ENCODE measurements at regions not wholly inside any gene's neighbourhood (a gene's known extent, or its start where the extent isn't known, plus 50 kb on each side); places are given as distances from the start of the nearest gene placed in this dataset.

- H3K36me3 ChIP-seq: no peaks in the 10 kb centered on the region
- no peak for DNase-seq
- no peaks in the 10 kb centered on the region for H3K9me3 ChIP-seq
- intact Hi-C loops (cut with DNase I; ENCODE audit: low total_unique reads): no loop called here
- no peak for TF ChIP-seq POLR2A (IDR thresholded peaks at IDR 0.05)
- TF ChIP-seq, protein P1, sequence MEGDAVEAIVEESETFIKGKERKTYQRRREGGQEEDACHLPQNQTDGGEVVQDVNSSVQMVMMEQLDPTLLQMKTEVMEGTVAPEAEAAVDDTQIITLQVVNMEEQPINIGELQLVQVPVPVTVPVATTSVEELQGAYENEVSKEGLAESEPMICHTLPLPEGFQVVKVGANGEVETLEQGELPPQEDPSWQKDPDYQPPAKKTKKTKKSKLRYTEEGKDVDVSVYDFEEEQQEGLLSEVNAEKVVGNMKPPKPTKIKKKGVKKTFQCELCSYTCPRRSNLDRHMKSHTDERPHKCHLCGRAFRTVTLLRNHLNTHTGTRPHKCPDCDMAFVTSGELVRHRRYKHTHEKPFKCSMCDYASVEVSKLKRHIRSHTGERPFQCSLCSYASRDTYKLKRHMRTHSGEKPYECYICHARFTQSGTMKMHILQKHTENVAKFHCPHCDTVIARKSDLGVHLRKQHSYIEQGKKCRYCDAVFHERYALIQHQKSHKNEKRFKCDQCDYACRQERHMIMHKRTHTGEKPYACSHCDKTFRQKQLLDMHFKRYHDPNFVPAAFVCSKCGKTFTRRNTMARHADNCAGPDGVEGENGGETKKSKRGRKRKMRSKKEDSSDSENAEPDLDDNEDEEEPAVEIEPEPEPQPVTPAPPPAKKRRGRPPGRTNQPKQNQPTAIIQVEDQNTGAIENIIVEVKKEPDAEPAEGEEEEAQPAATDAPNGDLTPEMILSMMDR (IDR thresholded peaks at IDR 0.05 in 8 of 11, conservative IDR thresholded peaks at IDR 0.05 in 3 of 11): no peak
- no peak for TF ChIP-seq POLR2AphosphoS5 (IDR thresholded peaks at IDR 0.05)
- H3K4me1 ChIP-seq: no peaks in the 10 kb centered on the region
- no peak overlapping the region for H3K4me3 ChIP-seq
- WGBS, 5 donors: 74 to 81% (median 76%) methylated on average over 1 of the region's 1 CpG
- H3K27ac ChIP-seq: no peak overlapping the region
- no peaks in the 10 kb centered on the region for H3K27me3 ChIP-seq (replicated peaks in 1 of 7)
Observed at GRCh38 chr12:67740711-67741110, 92.2 kb downstream of the DYRK2 start.

GRCh38 chr12:67741270-67741669 is 92.7 kb downstream of the DYRK2 start:
- Histone ChIP-seq H3K4me1 (no peaks in the 10 kb centered on the region), H3K4me3 (no peak overlapping the region), H3K27ac (no peak overlapping the region), H3K27me3 (replicated peaks in 1 of 7) (no peaks in the 10 kb centered on the region), H3K9me3 (no peaks in the 10 kb centered on the region), H3K36me3 (no peaks in the 10 kb centered on the region)
- intact Hi-C loops (cut with DNase I; ENCODE audit: low total_unique reads): no loop called here
- DNase-seq: no peak
- 87 to 91% (median 91%) methylated on average over 3 of the region's 3 CpGs for WGBS, 5 donors
- TF ChIP-seq, protein P1 (IDR thresholded peaks at IDR 0.05 in 8 of 11, conservative IDR thresholded peaks at IDR 0.05 in 3 of 11): no peak

DNA sequence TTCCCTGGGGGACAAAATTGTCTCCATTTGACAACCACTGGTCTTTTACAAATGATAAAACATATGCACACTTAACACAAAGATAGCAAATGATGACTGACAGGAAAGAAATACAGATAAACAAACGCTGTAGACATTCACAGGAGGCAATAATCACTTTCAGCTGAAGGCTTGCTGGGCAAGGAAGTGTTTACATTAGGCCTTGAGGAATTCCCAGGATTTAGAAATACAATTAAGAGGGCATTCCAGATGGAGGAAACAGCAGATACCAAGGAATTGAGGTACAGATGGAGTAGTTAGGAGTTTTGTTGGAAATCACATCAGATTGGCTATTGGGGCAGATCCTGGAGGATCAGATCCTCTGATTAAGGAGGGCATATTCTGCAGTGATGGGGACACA is 93.9 kb downstream of the DYRK2 start:
- Histone ChIP-seq H3K27me3 (replicated peaks in 1 of 7) (no peaks in the 10 kb centered on the region), H3K36me3 (no peaks in the 10 kb centered on the region), H3K4me3 (no peak overlapping the region), H3K4me1 (no peaks in the 10 kb centered on the region), H3K9me3 (no peaks in the 10 kb centered on the region), H3K27ac (no peak overlapping the region)
- TF ChIP-seq, protein P1 (IDR thresholded peaks at IDR 0.05 in 8 of 11, conservative IDR thresholded peaks at IDR 0.05 in 3 of 11): no peak
- no peak for TF ChIP-seq POLR2A (IDR thresholded peaks at IDR 0.05)
- TF ChIP-seq POLR2AphosphoS5 (IDR thresholded peaks at IDR 0.05): no peak
- WGBS, 5 donors: 31 to 61% (median 56%) methylated on average over 1 of the region's 1 CpG
- intact Hi-C loops (cut with DNase I; ENCODE audit: low total_unique reads): no loop called here
- no peak for DNase-seq

DNA sequence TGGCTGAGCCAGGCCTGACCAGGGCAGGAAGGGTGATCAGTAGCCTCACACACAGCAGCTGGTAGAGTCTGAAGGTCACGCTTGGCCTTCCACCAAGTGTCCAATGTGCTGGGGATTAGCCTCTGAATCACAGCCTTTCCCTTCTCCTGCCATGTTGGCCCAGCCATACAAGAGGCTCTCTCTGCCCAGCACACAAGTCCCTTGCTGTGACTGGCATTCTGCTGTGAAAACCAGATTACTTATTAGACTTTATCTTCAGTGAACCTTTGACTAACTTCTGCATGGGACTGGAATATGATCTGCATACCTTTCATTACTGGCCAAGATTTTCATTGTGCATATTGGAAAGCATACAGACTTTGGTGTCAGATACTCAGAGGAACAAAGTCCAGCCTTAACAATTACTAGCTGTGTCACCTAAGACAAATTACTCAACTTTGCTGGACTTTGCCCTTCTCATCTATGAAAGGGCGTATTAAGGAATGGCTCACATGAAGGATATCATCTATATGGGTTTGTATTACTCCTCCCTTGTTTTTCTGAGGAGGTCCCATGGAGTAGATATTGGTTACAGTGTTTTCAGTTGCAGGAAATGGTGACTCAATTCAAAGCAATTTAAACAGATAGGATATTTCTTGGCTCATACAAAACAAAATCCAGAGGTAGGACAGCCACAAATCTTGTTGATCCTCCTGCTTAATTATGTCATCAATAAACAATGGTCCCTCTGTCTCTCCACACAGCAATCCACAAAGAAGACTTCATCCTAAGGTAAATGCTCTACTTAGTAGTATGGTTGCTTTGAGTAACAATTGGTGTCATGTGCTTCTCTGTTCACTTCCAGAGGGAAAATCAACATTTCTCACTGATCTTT is 99.6 kb downstream of the DYRK2 start:
- Histone ChIP-seq H3K4me3 (no peak overlapping the region), H3K36me3 (no peaks in the 10 kb centered on the region), H3K27me3 (replicated peaks in 1 of 7) (no peaks in the 10 kb centered on the region), H3K27ac (no peak overlapping the region), H3K9me3 (no peaks in the 10 kb centered on the region), H3K4me1 (no peaks in the 10 kb centered on the region)
- 86 to 92% (median 89%) methylated on average over 2 of the region's 2 CpGs for WGBS, 5 donors
- no peak for DNase-seq
- TF ChIP-seq, protein P1 (IDR thresholded peaks at IDR 0.05 in 8 of 11, conservative IDR thresholded peaks at IDR 0.05 in 3 of 11): no peak
- TF ChIP-seq POLR2A (IDR thresholded peaks at IDR 0.05) (no peak), POLR2AphosphoS5 (IDR thresholded peaks at IDR 0.05) (no peak)
- intact Hi-C loops (cut with DNase I; ENCODE audit: low total_unique reads): no loop called here

All from spleen (tissue), 11 donors.